ENCODE measurements at regions not wholly inside any gene's neighbourhood (a gene's known extent, or its start where the extent isn't known, plus 50 kb on each side); places are given as distances from the start of the nearest gene placed in this dataset.

DNA sequence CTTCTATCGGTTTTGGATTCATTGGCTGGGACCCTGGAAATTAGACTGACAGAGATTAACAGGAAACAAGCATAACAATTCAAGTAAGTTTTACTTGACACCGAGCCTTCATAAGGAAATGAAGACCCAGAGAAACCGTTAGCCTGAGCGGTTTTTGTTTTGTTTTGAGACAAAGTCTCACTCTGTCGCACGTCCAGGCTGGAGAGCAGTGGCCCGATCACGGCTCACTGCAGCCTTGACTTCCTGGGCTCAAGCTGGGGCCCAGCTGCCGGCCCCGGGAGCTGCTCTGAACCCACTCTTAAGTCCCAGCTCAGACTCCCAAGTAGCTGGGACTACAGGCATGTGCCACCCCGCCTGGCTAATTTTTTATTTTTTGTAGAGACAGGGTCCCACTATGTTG is 321.3 kb downstream of the SEC14L1 start:
- no peaks in the 10 kb centered on the region for H3K9me2 ChIP-seq (replicated peaks; ENCODE audit: control insufficient read depth, low read length)
- peak overlapping the region; percentile 100 for H3K27ac ChIP-seq (ENCODE audit: low read depth, low read length)
- peak overlapping the region; percentile 72 for H3K4me3 ChIP-seq (ENCODE audit: low read length)
- TF ChIP-seq EZH2phosphoT487 (IDR thresholded peaks at IDR 0.05; ENCODE audit: borderline replicate concordance, low read length): no peak
- TF ChIP-seq, protein P1, sequence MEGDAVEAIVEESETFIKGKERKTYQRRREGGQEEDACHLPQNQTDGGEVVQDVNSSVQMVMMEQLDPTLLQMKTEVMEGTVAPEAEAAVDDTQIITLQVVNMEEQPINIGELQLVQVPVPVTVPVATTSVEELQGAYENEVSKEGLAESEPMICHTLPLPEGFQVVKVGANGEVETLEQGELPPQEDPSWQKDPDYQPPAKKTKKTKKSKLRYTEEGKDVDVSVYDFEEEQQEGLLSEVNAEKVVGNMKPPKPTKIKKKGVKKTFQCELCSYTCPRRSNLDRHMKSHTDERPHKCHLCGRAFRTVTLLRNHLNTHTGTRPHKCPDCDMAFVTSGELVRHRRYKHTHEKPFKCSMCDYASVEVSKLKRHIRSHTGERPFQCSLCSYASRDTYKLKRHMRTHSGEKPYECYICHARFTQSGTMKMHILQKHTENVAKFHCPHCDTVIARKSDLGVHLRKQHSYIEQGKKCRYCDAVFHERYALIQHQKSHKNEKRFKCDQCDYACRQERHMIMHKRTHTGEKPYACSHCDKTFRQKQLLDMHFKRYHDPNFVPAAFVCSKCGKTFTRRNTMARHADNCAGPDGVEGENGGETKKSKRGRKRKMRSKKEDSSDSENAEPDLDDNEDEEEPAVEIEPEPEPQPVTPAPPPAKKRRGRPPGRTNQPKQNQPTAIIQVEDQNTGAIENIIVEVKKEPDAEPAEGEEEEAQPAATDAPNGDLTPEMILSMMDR (IDR thresholded peaks at IDR 0.05; ENCODE audit: low read depth, low read length, poor library complexity, severe bottlenecking): no peak
- H3F3A ChIP-seq (ENCODE audit: control insufficient read depth, insufficient read depth): peaks cover 78% of the 10 kb centered on the region
- H3K4me1 ChIP-seq (ENCODE audit: control insufficient read depth, low read length): peaks cover 100% of the 10 kb centered on the region
- H3K36me3 ChIP-seq (ENCODE audit: control insufficient read depth, low read length): peaks cover 77% of the 10 kb centered on the region
- peaks cover 98% of the 10 kb centered on the region for H3K79me2 ChIP-seq (ENCODE audit: control insufficient read depth, low read length)
- no peaks in the 10 kb centered on the region for H3K9me3 ChIP-seq (ENCODE audit: control insufficient read depth, insufficient read depth, low read length)
- peak overlapping the region; percentile 97 for H3K4me2 ChIP-seq (ENCODE audit: low read length)
- H4K20me1 ChIP-seq (ENCODE audit: control insufficient read depth, insufficient read depth, low read depth, low read length): peaks cover 12% of the 10 kb centered on the region; the same call in 1 of the 2 replicates
- H3K27me3 ChIP-seq (ENCODE audit: control insufficient read depth, low read length): no peaks in the 10 kb centered on the region

DNA sequence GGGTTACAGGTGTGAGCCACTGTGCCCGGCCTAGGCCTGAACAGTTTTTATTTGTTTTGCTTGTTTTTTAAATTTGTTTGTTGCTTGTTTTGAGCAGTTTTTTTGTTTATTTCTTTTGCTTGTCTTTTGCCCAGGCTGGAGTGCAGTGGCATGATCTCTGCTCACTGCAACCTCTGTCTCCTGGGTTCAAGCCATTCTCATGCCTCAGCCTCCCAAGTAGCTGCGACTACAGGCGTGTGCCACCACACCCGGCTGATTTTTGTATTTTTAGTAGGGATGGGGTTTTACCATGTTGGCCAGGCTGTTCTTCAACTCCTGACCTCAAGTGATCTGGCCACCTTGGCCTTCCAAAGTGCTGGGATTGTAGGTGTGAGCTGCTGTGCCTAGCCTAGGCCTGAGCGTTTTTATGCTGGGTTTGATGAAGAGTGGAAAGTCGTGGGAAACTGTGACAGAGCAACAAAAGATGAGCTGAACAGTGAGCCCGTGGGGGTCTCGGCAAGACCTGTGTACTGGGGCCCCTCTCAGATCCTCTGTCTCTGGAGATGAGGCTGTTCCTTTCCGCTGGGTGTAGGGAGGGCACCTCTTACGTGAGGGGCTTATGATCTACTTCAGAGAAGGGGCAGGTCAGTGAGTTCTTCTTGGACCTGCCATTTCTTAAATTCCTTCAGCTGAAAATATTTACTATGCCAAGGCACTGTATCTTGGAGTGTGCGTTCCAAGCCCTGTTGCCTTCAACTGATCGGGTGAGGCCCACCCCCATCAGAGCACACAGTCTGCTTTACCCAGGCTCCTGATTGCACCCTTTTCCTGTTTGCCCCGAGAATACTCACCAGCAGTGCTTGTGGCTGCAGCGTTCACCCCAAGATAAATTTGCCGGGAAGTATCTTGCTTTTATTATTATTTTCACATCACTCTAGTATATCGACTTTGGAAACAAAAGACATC is 322.1 kb downstream of the SEC14L1 start:
- peaks cover 12% of the 10 kb centered on the region; the same call in 1 of the 2 replicates for H4K20me1 ChIP-seq (ENCODE audit: control insufficient read depth, insufficient read depth, low read depth, low read length)
- peaks cover 98% of the 10 kb centered on the region for H3K79me2 ChIP-seq (ENCODE audit: control insufficient read depth, low read length)
- H3K4me3 ChIP-seq (ENCODE audit: low read length): peak overlapping the region; percentile 72
- H3K27me3 ChIP-seq (ENCODE audit: control insufficient read depth, low read length): no peaks in the 10 kb centered on the region
- H3K9me2 ChIP-seq (replicated peaks; ENCODE audit: control insufficient read depth, low read length): no peaks in the 10 kb centered on the region
- peaks cover 77% of the 10 kb centered on the region for H3K36me3 ChIP-seq (ENCODE audit: control insufficient read depth, low read length)
- H3F3A ChIP-seq (ENCODE audit: control insufficient read depth, insufficient read depth): peaks cover 71% of the 10 kb centered on the region
- H3K4me1 ChIP-seq (ENCODE audit: control insufficient read depth, low read length): peaks cover 100% of the 10 kb centered on the region
- H3K27ac ChIP-seq (ENCODE audit: low read depth, low read length): peak overlapping the region; percentile 100
- no peak for TF ChIP-seq EZH2phosphoT487 (IDR thresholded peaks at IDR 0.05; ENCODE audit: borderline replicate concordance, low read length)
- TF ChIP-seq, protein P1 (IDR thresholded peaks at IDR 0.05; ENCODE audit: low read depth, low read length, poor library complexity, severe bottlenecking): no peak
- H3K9me3 ChIP-seq (ENCODE audit: control insufficient read depth, insufficient read depth, low read length): no peaks in the 10 kb centered on the region
- peak overlapping the region; percentile 97 for H3K4me2 ChIP-seq (ENCODE audit: low read length)

DNA sequence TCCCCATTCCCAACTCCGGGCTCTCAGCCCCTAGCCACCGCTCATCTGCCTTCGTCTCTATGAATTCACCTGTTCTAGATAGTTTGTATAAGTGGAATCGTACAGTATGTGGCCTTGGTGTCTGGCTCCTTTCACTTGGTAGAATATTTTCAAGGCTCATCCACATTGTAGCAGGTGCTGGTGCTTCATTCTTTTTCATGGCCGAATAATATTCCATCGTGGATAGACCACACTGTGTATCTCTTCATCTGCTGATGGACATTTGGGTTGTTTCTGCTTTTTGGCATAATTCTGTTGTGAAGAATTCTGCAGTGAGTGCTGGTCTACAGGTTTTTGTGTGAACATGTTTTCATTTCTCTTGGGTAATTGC is 324.2 kb downstream of the SEC14L1 start:
- no peak for TF ChIP-seq EZH2phosphoT487 (IDR thresholded peaks at IDR 0.05; ENCODE audit: borderline replicate concordance, low read length)
- TF ChIP-seq, protein P1 (IDR thresholded peaks at IDR 0.05; ENCODE audit: low read depth, low read length, poor library complexity, severe bottlenecking): no peak
- Histone ChIP-seq H3K9me3 (ENCODE audit: control insufficient read depth, insufficient read depth, low read length) (no peaks in the 10 kb centered on the region), H3K4me3 (ENCODE audit: low read length) (peak overlapping the region; percentile 62), H3K27me3 (ENCODE audit: control insufficient read depth, low read length) (no peaks in the 10 kb centered on the region), H3K79me2 (ENCODE audit: control insufficient read depth, low read length) (peaks cover 98% of the 10 kb centered on the region), H3K27ac (ENCODE audit: low read depth, low read length) (peak overlapping the region; percentile 100), H3K9me2 (replicated peaks; ENCODE audit: control insufficient read depth, low read length) (no peaks in the 10 kb centered on the region), H4K20me1 (ENCODE audit: control insufficient read depth, insufficient read depth, low read depth, low read length) (peaks cover 18% of the 10 kb centered on the region), H3K4me2 (ENCODE audit: low read length) (peak overlapping the region; percentile 97), H3K36me3 (ENCODE audit: control insufficient read depth, low read length) (peaks cover 78% of the 10 kb centered on the region), H3K4me1 (ENCODE audit: control insufficient read depth, low read length) (peaks cover 99% of the 10 kb centered on the region), H3F3A (ENCODE audit: control insufficient read depth, insufficient read depth) (peaks cover 52% of the 10 kb centered on the region)
